ENCODE measurements at regions not wholly inside any gene's neighbourhood (a gene's known extent, or its start where the extent isn't known, plus 50 kb on each side); places are given as distances from the start of the nearest gene placed in this dataset.

DNA sequence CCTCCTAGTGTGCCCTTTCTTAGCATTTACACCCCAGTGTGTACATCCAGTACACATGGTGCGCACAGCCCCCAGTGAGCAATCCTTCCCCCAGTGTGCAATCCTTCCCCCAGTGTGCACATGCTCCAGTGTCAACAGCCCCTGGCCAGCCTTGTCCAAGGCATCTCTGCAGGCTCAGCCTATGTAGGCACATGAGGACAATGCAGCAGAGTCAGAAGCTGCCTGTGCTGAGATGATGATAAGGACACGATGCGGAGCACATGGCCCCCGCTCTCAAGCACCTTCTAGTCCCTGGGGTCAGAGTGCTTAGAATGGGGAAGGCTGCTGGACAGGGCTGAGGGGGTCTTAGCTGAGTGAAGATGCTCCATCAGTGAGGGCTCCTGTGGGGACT, 69.8 kb downstream of the GADD45G start:
- peaks cover 23% of the 10 kb centered on the region for H3K4me1 ChIP-seq (ENCODE audit: control insufficient read depth, insufficient read depth, low read length)
- Mint-ChIP-seq H3K9me3 (peaks cover 4% of the 10 kb centered on the region), H3K27me3 (ENCODE audit: insufficient read depth) (peaks cover 43% of the 10 kb centered on the region), H3K27ac (peak overlapping the region; percentile 31), H3K4me3 (no peak overlapping the region), H3K4me1 (peaks cover 30% of the 10 kb centered on the region), H3K36me3 (ENCODE audit: low read depth) (no peaks in the 10 kb centered on the region)
- no peak overlapping the region for H3K4me3 ChIP-seq (ENCODE audit: low read length)
- H3K27me3 ChIP-seq (ENCODE audit: control insufficient read depth, insufficient read depth, low read length, poor library complexity, severe bottlenecking): peaks cover 5% of the 10 kb centered on the region
- no peaks in the 10 kb centered on the region for H3K36me3 ChIP-seq (ENCODE audit: control insufficient read depth, insufficient read depth, low read length)
- no peaks in the 10 kb centered on the region for H3K9me3 ChIP-seq (ENCODE audit: control insufficient read depth, low read length)
- H3K9ac ChIP-seq (ENCODE audit: extremely low read depth, low read length, poor library complexity, severe bottlenecking): no peak overlapping the region
- WGBS, 2 experiments (ENCODE audit: insufficient coverage in 1 of 2, insufficient read length in 1 of 2): 77 to 87% methylated on average over 4 of the region's 4 CpGs
- H3K27ac ChIP-seq (ENCODE audit: low read depth, low read length): peak overlapping the region; percentile 74
- TF ChIP-seq CTCF (conservative IDR thresholded peaks at IDR 0.05): no peak
- peak; percentile 59 for DNase-seq

GRCh38 chr9:89675058-89675742, 70.4 kb downstream of the GADD45G start:
- H3K27ac Mint-ChIP-seq: peak overlapping the region; percentile 31
- peaks cover 48% of the 10 kb centered on the region for H3K27me3 Mint-ChIP-seq (ENCODE audit: insufficient read depth)
- peaks cover 23% of the 10 kb centered on the region for H3K4me1 ChIP-seq (ENCODE audit: control insufficient read depth, insufficient read depth, low read length)

GRCh38 chr9:89676281-89676680, 71.5 kb downstream of the GADD45G start:
- Histone ChIP-seq H3K9me3 (ENCODE audit: control insufficient read depth, low read length) (no peaks in the 10 kb centered on the region), H3K27me3 (ENCODE audit: control insufficient read depth, insufficient read depth, low read length, poor library complexity, severe bottlenecking) (peaks cover 5% of the 10 kb centered on the region), H3K4me3 (ENCODE audit: low read length) (no peak overlapping the region), H3K9ac (ENCODE audit: extremely low read depth, low read length, poor library complexity, severe bottlenecking) (no peak overlapping the region), H3K36me3 (ENCODE audit: control insufficient read depth, insufficient read depth, low read length) (no peaks in the 10 kb centered on the region), H3K27ac (ENCODE audit: low read depth, low read length) (peak overlapping the region; percentile 96), H3K4me1 (ENCODE audit: control insufficient read depth, insufficient read depth, low read length) (peaks cover 23% of the 10 kb centered on the region)
- WGBS, 2 experiments (ENCODE audit: insufficient coverage in 1 of 2, insufficient read length in 1 of 2): 90 to 92% methylated on average over 20 to 22 of the region's 22 CpGs
- H3K36me3 Mint-ChIP-seq (ENCODE audit: low read depth): no peaks in the 10 kb centered on the region
- H3K4me1 Mint-ChIP-seq: peaks cover 30% of the 10 kb centered on the region
- H3K4me3 Mint-ChIP-seq: no peak overlapping the region
- no peak for TF ChIP-seq CTCF (conservative IDR thresholded peaks at IDR 0.05)
- peaks cover 51% of the 10 kb centered on the region for H3K27me3 Mint-ChIP-seq (ENCODE audit: insufficient read depth)
- H3K27ac Mint-ChIP-seq: no peak overlapping the region
- peaks cover 12% of the 10 kb centered on the region for H3K9me3 Mint-ChIP-seq
- peak; percentile 36 for DNase-seq

More at GRCh38 chr9:89675058-89675742, 70.4 kb downstream of the GADD45G start:
- H3K27me3 ChIP-seq (ENCODE audit: control insufficient read depth, insufficient read depth, low read length, poor library complexity, severe bottlenecking): peaks cover 5% of the 10 kb centered on the region
- peak overlapping the region; percentile 96 for H3K27ac ChIP-seq (ENCODE audit: low read depth, low read length)
- H3K9me3 ChIP-seq (ENCODE audit: control insufficient read depth, low read length): no peaks in the 10 kb centered on the region
- Mint-ChIP-seq H3K4me3 (no peak overlapping the region), H3K9me3 (peaks cover 8% of the 10 kb centered on the region), H3K36me3 (ENCODE audit: low read depth) (no peaks in the 10 kb centered on the region), H3K4me1 (peaks cover 30% of the 10 kb centered on the region)
- H3K36me3 ChIP-seq (ENCODE audit: control insufficient read depth, insufficient read depth, low read length): no peaks in the 10 kb centered on the region
- WGBS, 2 experiments (ENCODE audit: insufficient coverage in 1 of 2, insufficient read length in 1 of 2): 62 to 66% methylated on average over 8 to 15 of the region's 15 CpGs
- TF ChIP-seq CTCF (conservative IDR thresholded peaks at IDR 0.05): peak; percentile 43
- DNase-seq: peak; percentile 88
- no peak overlapping the region for H3K9ac ChIP-seq (ENCODE audit: extremely low read depth, low read length, poor library complexity, severe bottlenecking)
- no peak overlapping the region for H3K4me3 ChIP-seq (ENCODE audit: low read length)

Measured in endodermal cell (in vitro differentiated cells).